GM23248 (cell line): ENCODE measurements at regions not wholly inside any gene's neighbourhood (a gene's known extent, or its start where the extent isn't known, plus 50 kb on each side); places are given as distances from the start of the nearest gene placed in this dataset.

Experiments
- EZH2 ChIP-seq: fragments of 200-600 bp; sonication (generic); IDR thresholded peaks from 2 replicates; pipeline ENCODE4 v1.6.1; 2018; ENCODE audit warnings: antibody characterized with exemption, mild to moderate bottlenecking; ENCODE audit not compliant: insufficient read depth, poor library complexity, severe bottlenecking
- EZH2phosphoT487 ChIP-seq: fragments of 200-600 bp; sonication (generic); IDR thresholded peaks from 2 replicates; pipeline ENCODE4 v1.6.1; 2018; ENCODE audit warnings: antibody characterized with exemption, moderate library complexity, mild to moderate bottlenecking, low read depth; ENCODE audit not compliant: insufficient read depth

DNA sequence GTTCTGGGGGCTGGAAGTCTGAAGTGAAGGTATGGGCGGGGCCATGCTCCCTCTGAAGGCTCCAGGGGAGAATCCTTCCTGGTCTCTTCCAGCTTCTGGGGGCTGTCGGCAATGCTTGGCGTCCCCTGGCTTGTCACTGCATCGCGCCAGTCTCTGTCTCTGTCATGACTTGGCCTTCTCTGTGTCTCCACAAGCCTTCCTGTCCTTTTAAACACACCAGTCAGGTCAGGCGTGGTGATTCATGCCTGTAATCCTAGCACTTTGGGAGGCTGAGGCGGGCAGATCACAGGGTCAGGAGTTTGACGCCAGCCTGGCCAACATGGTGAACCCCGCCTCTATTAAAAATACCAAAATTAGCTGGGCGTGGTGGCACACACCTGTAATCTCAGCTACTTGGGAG is 125.3 kb downstream of the ACTL8 start:
- TF ChIP-seq EZH2, result no peak
- no peak for TF ChIP-seq EZH2phosphoT487
